GM21360 (cell line): ENCODE measurements at regions not wholly inside any gene's neighbourhood (a gene's known extent, or its start where the extent isn't known, plus 50 kb on each side); places are given as distances from the start of the nearest gene placed in this dataset.

Experiments used
- ATAC-seq: cut with Tn5 transposase; IDR thresholded peaks from one replicate; pipeline ENCODE4 v1.9.1; 2021; ENCODE audit warnings: mild to moderate bottlenecking, moderate library complexity; ENCODE audit not compliant: unreplicated experiment

DNA sequence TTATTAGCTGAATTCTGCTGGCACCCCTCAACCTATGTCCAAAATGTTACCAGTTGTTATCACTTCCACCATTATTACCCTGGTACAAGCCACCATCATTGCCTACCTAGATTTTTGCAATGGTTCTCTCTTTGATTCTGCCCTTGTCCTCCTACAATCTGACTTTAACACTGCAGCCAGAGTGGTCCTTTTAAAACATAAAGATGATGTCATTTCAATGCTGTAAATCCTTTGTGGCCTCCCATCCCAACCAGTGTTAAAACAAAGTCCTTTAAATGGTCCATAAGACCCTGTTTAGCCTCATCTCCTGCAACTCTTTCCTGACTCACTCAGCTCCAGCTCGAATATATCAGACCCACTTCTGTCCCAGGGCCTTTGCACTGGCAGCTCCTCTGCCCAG is 54.9 kb upstream of the FSTL4 start:
- no peak for ATAC-seq

DNA sequence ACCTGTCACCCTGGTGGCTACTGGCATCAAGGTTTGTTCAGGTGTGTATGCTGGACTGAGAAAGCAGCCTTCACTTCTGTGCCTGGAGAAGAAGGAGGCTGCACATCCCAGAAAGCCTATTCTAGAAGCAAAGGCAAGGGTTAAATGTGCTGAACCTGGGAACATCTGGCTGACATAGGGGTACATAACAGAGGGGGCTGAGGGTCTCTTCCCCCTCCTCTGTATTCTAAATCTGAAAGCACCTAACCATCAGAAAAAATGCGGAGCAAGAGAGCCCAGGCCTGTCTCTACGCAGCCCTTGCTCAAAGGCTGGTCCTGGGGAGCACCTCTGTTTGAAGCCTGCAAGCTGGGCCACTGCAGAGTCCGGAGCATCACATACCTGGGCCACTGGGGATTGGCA is 53.2 kb upstream of the FSTL4 start:
- no peak for ATAC-seq

DNA sequence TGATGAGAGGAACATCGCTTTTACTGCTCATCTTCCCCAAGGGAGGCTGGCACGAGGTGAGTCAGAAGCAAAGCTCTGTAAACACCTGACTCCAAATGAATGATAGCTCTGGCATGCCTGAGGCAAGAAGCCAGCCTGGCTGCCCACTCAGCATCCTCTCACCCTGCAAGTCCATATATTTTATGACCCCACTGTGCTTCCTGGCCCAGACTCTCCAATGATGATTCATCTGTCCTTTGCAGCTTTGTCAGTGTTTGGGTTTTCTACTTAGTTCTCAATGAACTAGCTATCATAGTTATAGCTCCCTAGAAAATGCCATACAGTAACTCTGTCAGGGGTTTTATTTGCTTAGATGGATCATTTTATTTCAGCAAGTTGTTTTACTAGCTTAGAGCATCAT is 52.1 kb upstream of the FSTL4 start:
- ATAC-seq: no peak

DNA sequence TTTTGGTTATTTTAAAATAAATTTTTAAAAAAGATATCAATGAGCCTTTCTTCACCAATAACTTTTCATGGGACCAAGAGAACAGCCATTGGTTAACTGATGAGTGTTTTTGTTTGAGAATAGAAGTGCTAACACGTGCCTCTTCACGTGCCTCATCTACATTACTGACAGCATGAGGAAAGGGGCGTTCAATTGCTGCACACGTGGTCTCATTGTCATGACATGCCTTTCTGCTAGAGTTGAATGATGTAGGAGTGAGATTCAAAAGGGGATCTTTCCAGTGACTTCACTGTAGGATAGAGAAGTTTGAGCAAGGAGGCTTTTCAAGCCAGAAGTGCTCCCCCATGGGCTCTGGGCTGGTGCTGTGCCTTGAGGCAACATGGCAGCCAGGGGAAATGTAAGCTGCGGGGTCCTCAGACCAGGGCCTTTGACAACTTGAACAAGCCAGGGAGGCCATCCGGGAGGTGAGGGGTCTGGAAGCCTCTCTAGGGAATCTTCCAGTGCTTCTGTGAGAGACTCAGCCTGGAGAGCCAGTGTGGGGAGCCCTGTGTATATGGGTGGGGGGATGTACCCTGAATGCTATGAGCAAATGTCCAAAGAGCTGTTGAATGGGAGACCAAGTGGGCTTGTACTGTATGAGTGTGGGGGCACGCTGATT is 51.2 kb upstream of the FSTL4 start:
- no peak for ATAC-seq

- ATAC-seq: no peak
Observed at GRCh38 chr5:133662578-133662977, 50.2 kb upstream of the FSTL4 start.
